Gastrocnemius medialis (tissue), 4 donors: ENCODE measurements at regions not wholly inside any gene's neighbourhood (a gene's known extent, or its start where the extent isn't known, plus 50 kb on each side); places are given as distances from the start of the nearest gene placed in this dataset.

ENCODE experiments used
- ATAC-seq, 2 donors: fragments of 150-250 bp; one replicate each; pipeline ENCODE4 v1.9.1; 2016
- DNase-seq, 2 donors: peaks; one replicate each; pipeline ENCODE4 v3.0.0-alpha.2; 2019
- H3K27ac ChIP-seq, 4 donors: fragments of 200-600 bp; sonication (generic); 1 replicate in 1 of 4; 2 replicates in 3 of 4; pipeline ENCODE4 v1.5.1; 2016 to 2018; ENCODE audit warnings: mild to moderate bottlenecking in 2 of 4, moderate library complexity in 1 of 4
- H3K27me3 ChIP-seq, 3 donors: fragments of 200-600 bp; sonication (generic) in 2 of 3; 1 replicate in 1 of 3; 2 replicates in 2 of 3; pipeline versions ENCODE4 v1.5.1 to v1.6.0; 2016 to 2019; ENCODE audit warnings: mild to moderate bottlenecking in 1 of 3, moderate library complexity in 1 of 3
- H3K36me3 ChIP-seq, 2 donors: fragments of 200-600 bp; sonication (generic) in 1 of 2; one replicate each; pipeline ENCODE4 v1.5.1; 2017 to 2018
- H3K4me1 ChIP-seq, 2 donors: fragments of 200-600 bp; sonication (generic) in 1 of 2; one replicate each; pipeline ENCODE4 v1.5.1; 2016 to 2017; ENCODE audit warnings: mild to moderate bottlenecking in 2 of 2
- H3K4me3 ChIP-seq, 4 donors: fragments of 200-600 bp; sonication (generic) in 3 of 4; 1 replicate in 1 of 4; 2 replicates in 3 of 4; pipeline ENCODE4 v1.5.1; 2016 to 2019; ENCODE audit warnings: mild to moderate bottlenecking in 2 of 4
- H3K9me3 ChIP-seq, 3 donors: fragments of 200-600 bp; sonication (generic) in 2 of 3; 1 replicate in 1 of 3; 2 replicates in 2 of 3; pipeline ENCODE4 v1.5.1; 2016 to 2019
- POLR2A ChIP-seq, 2 donors: fragments of 450-650 bp; IDR thresholded peaks; one replicate each; pipeline ENCODE4 v1.6.1; 2017; ENCODE audit warnings: antibody characterized with exemption in 2 of 2, mild to moderate bottlenecking in 2 of 2, moderate library complexity in 2 of 2
- in situ Hi-C, 4 donors: fragments of 200-750 bp; cut with MboI; loops; one replicate each; pipeline versions ENCODE4 v1.15.0 to v1.8.0; 2017; ENCODE audit warnings: low sequenced_read_pairs in 4 of 4
- intact Hi-C: fragments of 100-400 bp; cut with DNase I; formaldehyde crosslinking; loops from one replicate; pipeline ENCODE4 v1.15.1; 2023; ENCODE audit warnings: low total_unique reads
- TF ChIP-seq, protein P1 (sequence below), 5 experiments: fragments of 450-650 bp in 3 of 5; fragments of 200-600 bp in 2 of 5; sonication (generic) in 2 of 5; IDR thresholded peaks in 4 of 5; conservative IDR thresholded peaks in 1 of 5; 1 replicate in 4 of 5; 2 replicates in 1 of 5; pipeline ENCODE4 v1.5.1; 2016 to 2019; ENCODE audit warnings: antibody characterized with exemption in 5 of 5, mild to moderate bottlenecking in 3 of 5, moderate library complexity in 3 of 5

DNA sequence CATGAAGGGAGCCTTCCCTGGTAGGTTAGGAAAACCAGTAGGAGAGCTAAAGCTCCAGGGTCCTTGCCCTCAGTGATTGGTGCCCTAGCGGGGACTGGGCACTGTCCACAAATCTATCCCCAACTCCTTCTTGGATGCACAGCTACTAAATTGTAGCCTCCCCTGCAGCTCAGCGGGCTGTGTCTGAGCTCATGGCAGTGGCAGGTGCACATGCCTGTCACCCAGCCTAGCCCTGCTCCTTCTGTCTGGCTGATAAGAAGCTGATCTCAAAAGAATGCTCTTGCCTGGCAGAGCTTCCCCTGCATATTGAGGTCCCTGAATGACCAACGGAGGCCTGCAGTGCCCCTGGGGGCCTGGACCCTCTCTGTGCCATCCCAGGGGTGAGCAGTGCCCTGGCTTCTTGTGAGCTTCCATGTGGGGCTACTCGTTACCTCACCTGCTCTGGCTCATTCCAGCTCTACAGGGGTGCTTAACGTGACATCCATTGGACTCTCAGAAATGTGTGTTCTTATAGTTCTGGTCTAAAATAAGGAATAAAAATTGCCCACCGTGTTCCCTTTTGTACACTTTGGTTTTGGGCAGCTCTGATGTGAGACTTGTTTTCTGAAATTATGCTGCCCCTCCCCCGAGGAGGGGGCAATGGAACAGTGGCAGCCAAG is 59.8 kb upstream of the ANTXRL start:
- in situ Hi-C loops = loop anchor here in 1 of 4 donors (10.0 kb wide), 1 partner anchor 98 kb away; no protein-coding TSS in a partner anchor
- no peak for ATAC-seq
- DNase-seq = no peak
- H3K36me3 ChIP-seq = no peaks in the 10 kb centered on the region
- no peaks in the 10 kb centered on the region for H3K9me3 ChIP-seq
- H3K4me1 ChIP-seq = no peaks in the 10 kb centered on the region
- no peak for TF ChIP-seq POLR2A (IDR thresholded peaks at IDR 0.05)
- TF ChIP-seq, protein P1, sequence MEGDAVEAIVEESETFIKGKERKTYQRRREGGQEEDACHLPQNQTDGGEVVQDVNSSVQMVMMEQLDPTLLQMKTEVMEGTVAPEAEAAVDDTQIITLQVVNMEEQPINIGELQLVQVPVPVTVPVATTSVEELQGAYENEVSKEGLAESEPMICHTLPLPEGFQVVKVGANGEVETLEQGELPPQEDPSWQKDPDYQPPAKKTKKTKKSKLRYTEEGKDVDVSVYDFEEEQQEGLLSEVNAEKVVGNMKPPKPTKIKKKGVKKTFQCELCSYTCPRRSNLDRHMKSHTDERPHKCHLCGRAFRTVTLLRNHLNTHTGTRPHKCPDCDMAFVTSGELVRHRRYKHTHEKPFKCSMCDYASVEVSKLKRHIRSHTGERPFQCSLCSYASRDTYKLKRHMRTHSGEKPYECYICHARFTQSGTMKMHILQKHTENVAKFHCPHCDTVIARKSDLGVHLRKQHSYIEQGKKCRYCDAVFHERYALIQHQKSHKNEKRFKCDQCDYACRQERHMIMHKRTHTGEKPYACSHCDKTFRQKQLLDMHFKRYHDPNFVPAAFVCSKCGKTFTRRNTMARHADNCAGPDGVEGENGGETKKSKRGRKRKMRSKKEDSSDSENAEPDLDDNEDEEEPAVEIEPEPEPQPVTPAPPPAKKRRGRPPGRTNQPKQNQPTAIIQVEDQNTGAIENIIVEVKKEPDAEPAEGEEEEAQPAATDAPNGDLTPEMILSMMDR (IDR thresholded peaks at IDR 0.05 in 4 of 5, conservative IDR thresholded peaks at IDR 0.05 in 1 of 5) = no peak
- no peaks in the 10 kb centered on the region for H3K27me3 ChIP-seq
- no peak overlapping the region for H3K4me3 ChIP-seq
- no peak overlapping the region for H3K27ac ChIP-seq
- intact Hi-C loops = no loop called here

DNA sequence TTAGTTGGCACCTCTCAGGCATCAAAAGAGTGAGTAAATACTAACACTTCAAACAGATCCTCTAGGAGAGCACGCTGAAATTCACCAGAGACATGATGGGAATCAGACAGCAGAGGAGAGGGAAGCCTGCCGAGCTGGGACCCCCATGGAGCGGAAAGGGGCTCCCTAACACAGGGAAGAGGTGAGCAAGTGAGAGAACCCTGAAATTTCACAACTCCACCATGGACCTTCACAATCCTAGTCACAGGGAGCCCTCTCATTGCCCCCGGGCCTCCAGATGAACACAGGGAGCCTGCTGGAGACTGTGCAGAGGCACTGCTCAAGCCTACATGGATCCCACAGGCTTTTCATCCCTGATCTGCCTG is 59.2 kb upstream of the ANTXRL start:
- H3K27me3 ChIP-seq = no peaks in the 10 kb centered on the region
- DNase-seq = no peak
- H3K27ac ChIP-seq = no peak overlapping the region
- H3K4me1 ChIP-seq = no peaks in the 10 kb centered on the region
- no peak for TF ChIP-seq POLR2A (IDR thresholded peaks at IDR 0.05)
- in situ Hi-C loops (loop anchor here in 1 of 4 donors (10.0 kb wide), 1 partner anchor 97 kb away; no protein-coding TSS in a partner anchor), intact Hi-C loops (no loop called here)
- H3K4me3 ChIP-seq = no peak overlapping the region
- H3K9me3 ChIP-seq = no peaks in the 10 kb centered on the region
- no peak for ATAC-seq
- no peaks in the 10 kb centered on the region for H3K36me3 ChIP-seq

- no peak for DNase-seq
- Histone ChIP-seq H3K4me1 (no peaks in the 10 kb centered on the region), H3K4me3 (no peak overlapping the region), H3K27me3 (no peaks in the 10 kb centered on the region), H3K27ac (no peak overlapping the region), H3K36me3 (no peaks in the 10 kb centered on the region), H3K9me3 (no peaks in the 10 kb centered on the region)
- in situ Hi-C loops (loop anchor here in 1 of 4 donors (10.0 kb wide), 1 partner anchor 97 kb away; no protein-coding TSS in a partner anchor), intact Hi-C loops (no loop called here)
- ATAC-seq = peak in 1 of 2 donors; percentile 19
- TF ChIP-seq, protein P1 (IDR thresholded peaks at IDR 0.05 in 4 of 5, conservative IDR thresholded peaks at IDR 0.05 in 1 of 5) = no peak
- no peak for TF ChIP-seq POLR2A (IDR thresholded peaks at IDR 0.05)
Observed at GRCh38 chr10:46227936-46228562, 58.7 kb upstream of the ANTXRL start.

GRCh38 chr10:46228563-46229071 is 58.2 kb upstream of the ANTXRL start:
- peak; percentile 77 to 86 for ATAC-seq
- Histone ChIP-seq H3K4me1 (no peaks in the 10 kb centered on the region), H3K27me3 (no peaks in the 10 kb centered on the region), H3K27ac (no peak overlapping the region), H3K36me3 (no peaks in the 10 kb centered on the region), H3K9me3 (no peaks in the 10 kb centered on the region), H3K4me3 (no peak overlapping the region)
- TF ChIP-seq, protein P1 (IDR thresholded peaks at IDR 0.05 in 4 of 5, conservative IDR thresholded peaks at IDR 0.05 in 1 of 5) = peak; percentile 60 to 86 (median 68)
- no peak for TF ChIP-seq POLR2A (IDR thresholded peaks at IDR 0.05)
- peak; percentile 25 to 33 for DNase-seq
- in situ Hi-C loops (loop anchor here in 1 of 4 donors (10.0 kb wide), 1 partner anchor 96 kb away; no protein-coding TSS in a partner anchor), intact Hi-C loops (no loop called here)

GRCh38 chr10:46229144-46229563 is 57.6 kb upstream of the ANTXRL start:
- ATAC-seq = no peak
- intact Hi-C loops = no loop called here

More at GRCh38 chr10:46229144-46229563, 57.6 kb upstream of the ANTXRL start:
- in situ Hi-C loops = loop anchor here in 1 of 4 donors (10.0 kb wide), 1 partner anchor 96 kb away; no protein-coding TSS in a partner anchor
- Histone ChIP-seq H3K4me1 (no peaks in the 10 kb centered on the region), H3K36me3 (no peaks in the 10 kb centered on the region), H3K27me3 (no peaks in the 10 kb centered on the region), H3K9me3 (no peaks in the 10 kb centered on the region), H3K27ac (no peak overlapping the region), H3K4me3 (no peak overlapping the region)
- TF ChIP-seq POLR2A (IDR thresholded peaks at IDR 0.05) = no peak
- TF ChIP-seq, protein P1 (IDR thresholded peaks at IDR 0.05 in 4 of 5, conservative IDR thresholded peaks at IDR 0.05 in 1 of 5) = peak in 2 of 5 experiments; percentile 15 to 16
- DNase-seq = no peak
